H1 (cell line): ENCODE measurements at regions not wholly inside any gene's neighbourhood (a gene's known extent, or its start where the extent isn't known, plus 50 kb on each side); places are given as distances from the start of the nearest gene placed in this dataset.

ENCODE experiments used
- CTCF ChIA-PET: fragments of 300-600 bp; sonication (Branson Sonifier 250); formaldehyde crosslinking; loops from one replicate; lab custom pipeline; 2021; ENCODE audit not compliant: partially characterized antibody; lab: Charles Lee
- POLR2A ChIA-PET: fragments of 300-600 bp; sonication (Branson Sonifier 250); formaldehyde crosslinking; loops from one replicate; lab custom pipeline; 2021; ENCODE audit warnings: inconsistent platforms; ENCODE audit not compliant: partially characterized antibody; lab: Charles Lee
- DNase-seq, 2 experiments: peaks; one replicate each; pipeline versions ENCODE4 v3.0.0 to v3.0.0-alpha.2; 2010 to 2022; ENCODE audit warnings: low spot score in 2 of 2, low read depth in 1 of 2, mixed read lengths in 1 of 2
- FAIRE-seq: peaks from 2 replicates; lab custom pipeline; 2011; peaks lifted over from hg19 to GRCh38; lab: Jason Lieb, UNC
- H2AFZ ChIP-seq: 2 replicates; pipeline ENCODE4 v1.8.1; 2012; ENCODE audit warnings: low read length, inconsistent platforms
- H2AK5ac ChIP-seq: 2 replicates; pipeline ENCODE4 v1.6.1; 2013; ENCODE audit warnings: low read depth, low read length
- H2BK120ac ChIP-seq: replicated peaks from 2 replicates; pipeline ENCODE3; 2013; ENCODE audit warnings: low read depth, low read length, inconsistent platforms
- H2BK12ac ChIP-seq: 2 replicates; pipeline ENCODE4 v1.6.1; 2013; ENCODE audit warnings: low read depth, low read length
- H2BK15ac ChIP-seq: 2 replicates; pipeline ENCODE4 v1.6.1; 2013; ENCODE audit warnings: low read length
- H2BK20ac ChIP-seq: 2 replicates; pipeline ENCODE4 v1.6.1; 2013; ENCODE audit warnings: low read length
- H2BK5ac ChIP-seq: 2 replicates; pipeline ENCODE4 v1.6.1; 2013; ENCODE audit warnings: low read depth, low read length
- H3K14ac ChIP-seq: 2 replicates; pipeline ENCODE4 v1.6.1; 2013; ENCODE audit warnings: inconsistent platforms; ENCODE audit not compliant: insufficient read length
- H3K18ac ChIP-seq: 2 replicates; pipeline ENCODE4 v1.6.1; 2013; ENCODE audit warnings: low read length; ENCODE audit errors: extremely low read depth
- H3K23ac ChIP-seq: 2 replicates; pipeline ENCODE4 v1.6.1; 2013; ENCODE audit warnings: inconsistent platforms; ENCODE audit not compliant: insufficient read length
- H3K23me2 ChIP-seq: 2 replicates; pipeline ENCODE4 v1.6.1; 2013; ENCODE audit warnings: low read depth, low read length
- H3K27ac ChIP-seq: 2 replicates; pipeline ENCODE4 v1.6.1; 2011; ENCODE audit warnings: low read depth, low read length, inconsistent platforms
- H3K27me3 ChIP-seq, 4 experiments: replicated peaks in 1 of 4; 1 replicate in 1 of 4; 2 replicates in 3 of 4; pipeline versions ENCODE4 v1.6.1 to v1.8.1; 2011 to 2013; ENCODE audit warnings: low read length in 3 of 4, mild to moderate bottlenecking in 3 of 4, inconsistent platforms in 2 of 4, mixed read lengths in 2 of 4, moderate library complexity in 1 of 4; ENCODE audit not compliant: control insufficient read depth in 3 of 4, insufficient read depth in 3 of 4; ENCODE audit errors: extremely low read depth in 1 of 4
- H3K36me3 ChIP-seq, 4 experiments: 2 replicates each; pipeline versions ENCODE4 v1.6.1 to v1.8.1; 2011 to 2013; ENCODE audit warnings: mild to moderate bottlenecking in 4 of 4, low read length in 3 of 4, moderate library complexity in 2 of 4, control low read depth in 1 of 4, inconsistent platforms in 1 of 4; ENCODE audit not compliant: insufficient read depth in 4 of 4, control insufficient read depth in 2 of 4
- H3K4ac ChIP-seq: replicated peaks from 2 replicates; pipeline ENCODE3; 2013; ENCODE audit warnings: low read length, low read depth, mixed read lengths, inconsistent platforms; ENCODE audit not compliant: insufficient read length
- H3K4me1 ChIP-seq, 4 experiments: replicated peaks in 1 of 4; 1 replicate in 1 of 4; 2 replicates in 3 of 4; pipeline versions ENCODE4 v1.6.1 to v1.8.1; 2011 to 2013; ENCODE audit warnings: low read length in 3 of 4, inconsistent platforms in 2 of 4, mixed read lengths in 1 of 4; ENCODE audit not compliant: insufficient read depth in 4 of 4, control insufficient read depth in 3 of 4
- H3K4me2 ChIP-seq, 2 experiments: 2 replicates each; pipeline versions ENCODE4 v1.6.1 to v1.8.1; 2011 to 2013; ENCODE audit warnings: low read depth in 2 of 2, low read length in 2 of 2, control low read depth in 1 of 2, inconsistent platforms in 1 of 2, mild to moderate bottlenecking in 1 of 2; ENCODE audit not compliant: insufficient read depth in 1 of 2
- H3K4me3 ChIP-seq, 4 experiments: fragments of 200-600, 300-600 bp in 1 of 4; sonication (generic), shearing (Covaris generic), sonication (Bioruptor Twin) in 1 of 4; 2 replicates each; pipeline versions ENCODE4 v1.5.1 to v1.8.1; 2011 to 2016; ENCODE audit warnings: low read length in 4 of 4, low read depth in 3 of 4, control low read depth in 2 of 4, inconsistent platforms in 2 of 4, mild to moderate bottlenecking in 2 of 4, mixed read lengths in 1 of 4, moderate library complexity in 1 of 4; ENCODE audit not compliant: insufficient read depth in 2 of 4; ENCODE audit errors: extremely low read depth in 1 of 4
- H3K56ac ChIP-seq: replicated peaks from 2 replicates; pipeline ENCODE3; 2013; ENCODE audit warnings: low read depth, mild to moderate bottlenecking, mixed read lengths, low read length, inconsistent platforms; ENCODE audit not compliant: insufficient read length
- H3K79me1 ChIP-seq: 2 replicates; pipeline ENCODE4 v1.6.1; 2013; ENCODE audit warnings: low read depth, low read length, control low read depth
- H3K79me2 ChIP-seq, 2 experiments: 2 replicates each; pipeline versions ENCODE4 v1.6.1 to v1.8.1; 2012 to 2013; ENCODE audit warnings: low read length in 2 of 2, mild to moderate bottlenecking in 2 of 2, inconsistent platforms in 1 of 2; ENCODE audit not compliant: insufficient read depth in 2 of 2, control insufficient read depth in 1 of 2
- H3K9ac ChIP-seq, 4 experiments: replicated peaks in 1 of 4; 1 replicate in 1 of 4; 2 replicates in 3 of 4; pipeline versions ENCODE4 v1.6.1 to v1.8.1; 2011 to 2013; ENCODE audit warnings: low read depth in 3 of 4, low read length in 3 of 4, control low read depth in 2 of 4, mild to moderate bottlenecking in 2 of 4, moderate library complexity in 2 of 4, inconsistent platforms in 1 of 4; ENCODE audit errors: extremely low read depth in 1 of 4
- H3K9me3 ChIP-seq, 2 experiments: 2 replicates each; pipeline versions ENCODE4 v1.6.1 to v1.8.1; 2012 to 2013; ENCODE audit warnings: mild to moderate bottlenecking in 2 of 2, moderate library complexity in 2 of 2, control low read depth in 1 of 2, inconsistent platforms in 1 of 2, low read depth in 1 of 2, low read length in 1 of 2, mixed read lengths in 1 of 2; ENCODE audit not compliant: insufficient read depth in 2 of 2
- H4K20me1 ChIP-seq, 2 experiments: replicated peaks in 1 of 2; 2 replicates each; pipeline versions ENCODE3 to v1.8.1; 2011 to 2013; ENCODE audit warnings: inconsistent platforms in 2 of 2, low read length in 2 of 2, mild to moderate bottlenecking in 1 of 2; ENCODE audit not compliant: insufficient read depth in 2 of 2, control insufficient read depth in 1 of 2
- H4K5ac ChIP-seq: 2 replicates; pipeline ENCODE4 v1.6.1; 2013; ENCODE audit warnings: low read length, low read depth, mixed read lengths, inconsistent platforms; ENCODE audit not compliant: insufficient read length
- H4K8ac ChIP-seq: 2 replicates; pipeline ENCODE4 v1.8.0; 2013; ENCODE audit warnings: mild to moderate bottlenecking, moderate library complexity, low read length, inconsistent platforms; ENCODE audit not compliant: insufficient read depth; ENCODE audit errors: extremely low read depth
- H4K91ac ChIP-seq: replicated peaks from 2 replicates; pipeline ENCODE3; 2013; ENCODE audit warnings: low read length, mixed read lengths, inconsistent platforms; ENCODE audit not compliant: insufficient read length
- ASH2L ChIP-seq: fragments of 200-600, 300-600 bp; sonication (generic); IDR thresholded peaks from one replicate; pipeline ENCODE4 v1.7.1; 2017; ENCODE audit warnings: low read length
- CHD2 ChIP-seq: IDR thresholded peaks from 2 replicates; pipeline ENCODE4 v1.6.1; 2012; ENCODE audit warnings: low read length, improper control_type of control experiment
- GTF2F1 ChIP-seq: IDR thresholded peaks from 2 replicates; pipeline ENCODE4 v1.6.1; 2012; ENCODE audit warnings: low read depth, low read length, improper control_type of control experiment, borderline replicate concordance
- HDAC6 ChIP-seq: IDR thresholded peaks from one replicate; pipeline ENCODE4 v1.7.1; 2012; ENCODE audit warnings: low read depth, mild to moderate bottlenecking, inconsistent platforms, low read length, moderate library complexity
- JUN ChIP-seq: IDR thresholded peaks from 2 replicates; pipeline ENCODE4 v1.6.1; 2011; ENCODE audit warnings: low read depth, mild to moderate bottlenecking, improper control_type of control experiment, low read length
- JUND ChIP-seq: IDR thresholded peaks from 2 replicates; pipeline ENCODE4 v1.6.1; 2011; ENCODE audit warnings: mild to moderate bottlenecking, improper control_type of control experiment, low read length
- NANOG ChIP-seq: IDR thresholded peaks from 2 replicates; pipeline ENCODE4 v1.6.1; 2011; ENCODE audit warnings: low read length, low read depth, mild to moderate bottlenecking, inconsistent platforms; ENCODE audit not compliant: insufficient read depth, poor library complexity, severe bottlenecking
- POU5F1 ChIP-seq: IDR thresholded peaks from 2 replicates; pipeline ENCODE4 v1.6.1; 2011; ENCODE audit warnings: low read depth, mild to moderate bottlenecking, low read length, moderate library complexity
- SIX5 ChIP-seq: IDR thresholded peaks from 2 replicates; pipeline ENCODE4 v1.6.1; 2011; ENCODE audit warnings: mild to moderate bottlenecking, low read depth, low read length
- SUZ12 ChIP-seq: fragments of 200-600 bp; sonication (generic); IDR thresholded peaks from 2 replicates; pipeline ENCODE4 v1.6.1; 2012; ENCODE audit warnings: mild to moderate bottlenecking, inconsistent platforms, low read length, moderate library complexity, mixed read lengths
- WGBS, 2 experiments: shearing (Covaris generic) in 1 of 2; methylation state at CpG; one replicate each; pipeline versions ENCODE4 v1.1.6 to v1.1.7; 2013 to 2015; ENCODE audit warnings: low lambda C conversion rate in 2 of 2, mixed read lengths in 2 of 2, inconsistent platforms in 1 of 2, low coverage in 1 of 2, missing lambda C conversion rate in 1 of 2; ENCODE audit not compliant: insufficient replicate concordance in 2 of 2, insufficient coverage in 1 of 2, insufficient read length in 1 of 2; ENCODE audit errors: extremely low coverage in 1 of 2, missing lambda C conversion rate in 1 of 2; 5-methylcytosine and 5-hydroxymethylcytosine counted together
- TF ChIP-seq, protein P1 (sequence below), 3 experiments: IDR thresholded peaks; 1 replicate in 2 of 3; 2 replicates in 1 of 3; pipeline versions ENCODE4 v1.5.1 to v1.6.1; 2011; ENCODE audit warnings: low read length in 3 of 3, mild to moderate bottlenecking in 3 of 3, inconsistent platforms in 2 of 3, low read depth in 1 of 3, moderate library complexity in 1 of 3; ENCODE audit not compliant: insufficient read depth in 1 of 3; ENCODE audit errors: control extremely low read depth in 1 of 3
- TF ChIP-seq, protein P2 (sequence below): IDR thresholded peaks from 2 replicates; pipeline ENCODE4 v1.6.1; 2011; ENCODE audit warnings: low read length, improper control_type of control experiment

- H3K14ac ChIP-seq = no peak overlapping the region
- H3K27ac ChIP-seq = no peak overlapping the region
- H2BK12ac ChIP-seq = no peak overlapping the region
- no peaks in the 10 kb centered on the region for H3K27me3 ChIP-seq
- H3K9me3 ChIP-seq = no peaks in the 10 kb centered on the region
- no peak overlapping the region for H2BK15ac ChIP-seq
- H3K36me3 ChIP-seq = no peaks in the 10 kb centered on the region
- no peaks in the 10 kb centered on the region for H3K4me1 ChIP-seq
- H4K20me1 ChIP-seq = no peaks in the 10 kb centered on the region
- DNase-seq (no peak), FAIRE-seq (no peak)
- H3K23ac ChIP-seq = no peak overlapping the region
- no peak overlapping the region for H3K4me2 ChIP-seq
- H2AFZ ChIP-seq = no peak overlapping the region
- H3K4me3 ChIP-seq = no peak overlapping the region
- no peak overlapping the region for H2BK5ac ChIP-seq
- no peak overlapping the region for H4K91ac ChIP-seq
- WGBS, 2 experiments = 88% methylated on average over 2 of the region's 2 CpGs; no CpG with 5 or more reads in 1 of the 2 experiments
- H3K79me2 ChIP-seq = no peaks in the 10 kb centered on the region
- no peak overlapping the region for H3K56ac ChIP-seq
- H2BK20ac ChIP-seq = no peak overlapping the region
- POLR2A ChIA-PET = no interaction called here
- H3K4ac ChIP-seq = no peak overlapping the region
- H3K9ac ChIP-seq = no peak overlapping the region
- no peak overlapping the region for H4K5ac ChIP-seq
- no peaks in the 10 kb centered on the region for H3K79me1 ChIP-seq
- no peak overlapping the region for H2AK5ac ChIP-seq
- H3K18ac ChIP-seq = no peak overlapping the region
- no peak overlapping the region for H2BK120ac ChIP-seq
- H4K8ac ChIP-seq = no peak overlapping the region
- CTCF ChIA-PET = interaction anchor here (1.0 kb wide), 1 partner anchor 17 kb away, joined by 3 read pairs; no protein-coding TSS in a partner anchor
- H3K23me2 ChIP-seq = no peaks in the 10 kb centered on the region; the same call in 1 of the 2 replicates
- TF ChIP-seq, protein P1, sequence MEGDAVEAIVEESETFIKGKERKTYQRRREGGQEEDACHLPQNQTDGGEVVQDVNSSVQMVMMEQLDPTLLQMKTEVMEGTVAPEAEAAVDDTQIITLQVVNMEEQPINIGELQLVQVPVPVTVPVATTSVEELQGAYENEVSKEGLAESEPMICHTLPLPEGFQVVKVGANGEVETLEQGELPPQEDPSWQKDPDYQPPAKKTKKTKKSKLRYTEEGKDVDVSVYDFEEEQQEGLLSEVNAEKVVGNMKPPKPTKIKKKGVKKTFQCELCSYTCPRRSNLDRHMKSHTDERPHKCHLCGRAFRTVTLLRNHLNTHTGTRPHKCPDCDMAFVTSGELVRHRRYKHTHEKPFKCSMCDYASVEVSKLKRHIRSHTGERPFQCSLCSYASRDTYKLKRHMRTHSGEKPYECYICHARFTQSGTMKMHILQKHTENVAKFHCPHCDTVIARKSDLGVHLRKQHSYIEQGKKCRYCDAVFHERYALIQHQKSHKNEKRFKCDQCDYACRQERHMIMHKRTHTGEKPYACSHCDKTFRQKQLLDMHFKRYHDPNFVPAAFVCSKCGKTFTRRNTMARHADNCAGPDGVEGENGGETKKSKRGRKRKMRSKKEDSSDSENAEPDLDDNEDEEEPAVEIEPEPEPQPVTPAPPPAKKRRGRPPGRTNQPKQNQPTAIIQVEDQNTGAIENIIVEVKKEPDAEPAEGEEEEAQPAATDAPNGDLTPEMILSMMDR (IDR thresholded peaks at IDR 0.05; ENCODE audit: control extremely low read depth in 1 of 3, insufficient read depth in 1 of 3, low read depth in 1 of 3, low read length in 3 of 3) = no peak
- TF ChIP-seq GTF2F1 (no peak), JUN (no peak), POU5F1 (no peak), ASH2L (no peak), JUND (no peak), NANOG (no peak), SUZ12 (no peak), HDAC6 (no peak), CHD2 (no peak), SIX5 (no peak)
- TF ChIP-seq, protein P2, sequence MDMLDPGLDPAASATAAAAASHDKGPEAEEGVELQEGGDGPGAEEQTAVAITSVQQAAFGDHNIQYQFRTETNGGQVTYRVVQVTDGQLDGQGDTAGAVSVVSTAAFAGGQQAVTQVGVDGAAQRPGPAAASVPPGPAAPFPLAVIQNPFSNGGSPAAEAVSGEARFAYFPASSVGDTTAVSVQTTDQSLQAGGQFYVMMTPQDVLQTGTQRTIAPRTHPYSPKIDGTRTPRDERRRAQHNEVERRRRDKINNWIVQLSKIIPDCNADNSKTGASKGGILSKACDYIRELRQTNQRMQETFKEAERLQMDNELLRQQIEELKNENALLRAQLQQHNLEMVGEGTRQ = no peak
Measured at GRCh38 chr16:64035337-64035736, 1086.5 kb downstream of the CDH11 start.
